GM23338 (cell line): ENCODE measurements at regions not wholly inside any gene's neighbourhood (a gene's known extent, or its start where the extent isn't known, plus 50 kb on each side); places are given as distances from the start of the nearest gene placed in this dataset.

ENCODE experiments used
- ATAC-seq: fragments of 200-7000 bp; cut with Tn5 transposase; 3 replicates; pipeline ENCODE4 v1.9.1; 2020
- DNase-seq: peaks from one replicate; pipeline ENCODE4 v3.0.0-alpha.2; 2015; ENCODE audit warnings: low spot score
- H2AFZ ChIP-seq: fragments of 200-600 bp; sonication (generic); 2 replicates; pipeline ENCODE4 v1.8.0; 2016; ENCODE audit warnings: antibody characterized with exemption, mild to moderate bottlenecking, moderate library complexity
- H3F3A ChIP-seq: fragments of 200-600 bp; sonication (generic); replicated peaks from 2 replicates; pipeline ENCODE4 v1.8.0; 2017; ENCODE audit warnings: antibody characterized with exemption, mixed run types, low read depth
- H3K27ac ChIP-seq: fragments of 200-600 bp; sonication (generic); 2 replicates; pipeline ENCODE4 v1.6.1; 2016; ENCODE audit warnings: low read depth
- H3K27me3 ChIP-seq: fragments of 200-600 bp; sonication (generic); 2 replicates; pipeline ENCODE4 v1.8.0; 2016; ENCODE audit warnings: mild to moderate bottlenecking, mixed run types, moderate library complexity; ENCODE audit not compliant: insufficient read depth
- H3K36me3 ChIP-seq: fragments of 200-600 bp; sonication (generic); 2 replicates; pipeline ENCODE4 v1.8.0; 2016; ENCODE audit warnings: mild to moderate bottlenecking; ENCODE audit not compliant: insufficient read depth
- H3K4me1 ChIP-seq: fragments of 200-600 bp; sonication (generic); 2 replicates; pipeline ENCODE4 v1.8.0; 2016; ENCODE audit warnings: mild to moderate bottlenecking, moderate library complexity; ENCODE audit not compliant: insufficient read depth
- H3K4me2 ChIP-seq: fragments of 200-600 bp; sonication (generic); 2 replicates; pipeline ENCODE4 v1.7.1; 2017; ENCODE audit warnings: mixed run types
- H3K4me3 ChIP-seq: fragments of 200-600 bp; sonication (generic); 2 replicates; pipeline ENCODE4 v1.6.1; 2016; ENCODE audit warnings: mixed run types
- H3K79me2 ChIP-seq: fragments of 200-600 bp; sonication (generic); replicated peaks from 2 replicates; pipeline ENCODE4 v1.8.0; 2017; ENCODE audit warnings: mild to moderate bottlenecking; ENCODE audit not compliant: insufficient read depth
- H3K9me2 ChIP-seq: fragments of 200-600 bp; sonication (generic); 2 replicates; pipeline ENCODE4 v1.8.0; 2017; ENCODE audit not compliant: insufficient read depth
- H4K20me1 ChIP-seq: fragments of 200-600 bp; sonication (generic); replicated peaks from 2 replicates; pipeline ENCODE4 v1.8.0; 2017; ENCODE audit warnings: mild to moderate bottlenecking; ENCODE audit not compliant: insufficient read depth
- H3K27ac Mint-ChIP-seq: 2 replicates; pipeline ENCODE4 v1.8.0; 2020; ENCODE audit warnings: inconsistent platforms, mild to moderate bottlenecking, moderate library complexity, mixed read lengths
- H3K27me3 Mint-ChIP-seq: 3 replicates; pipeline ENCODE4 v1.8.0; 2022; ENCODE audit warnings: low read depth, mild to moderate bottlenecking, moderate library complexity, mixed read lengths, inconsistent platforms; ENCODE audit not compliant: insufficient read depth, poor library complexity
- H3K36me3 Mint-ChIP-seq: 3 replicates; pipeline ENCODE4 v1.8.0; 2021; ENCODE audit warnings: low read depth, mild to moderate bottlenecking, inconsistent platforms, moderate library complexity, mixed read lengths
- H3K4me1 Mint-ChIP-seq: 3 replicates; pipeline ENCODE4 v1.8.0; 2020; ENCODE audit warnings: mild to moderate bottlenecking, inconsistent platforms, mixed read lengths
- H3K4me3 Mint-ChIP-seq: 3 replicates; pipeline ENCODE4 v1.8.0; 2021; ENCODE audit warnings: moderate library complexity, mild to moderate bottlenecking, inconsistent platforms, mixed read lengths
- H3K9me3 Mint-ChIP-seq: 3 replicates; pipeline ENCODE4 v1.8.0; 2020; ENCODE audit warnings: moderate library complexity, mild to moderate bottlenecking, inconsistent platforms, mixed read lengths
- CREB1 ChIP-seq: fragments of 250-450 bp; sonication (Bioruptor Pico); IDR thresholded peaks from 2 replicates; pipeline ENCODE4 v1.5.0; 2020; ENCODE audit warnings: low read depth, mild to moderate bottlenecking, moderate library complexity
- CTCF ChIP-seq, 2 experiments: fragments of 200-600 bp in 1 of 2; sonication (generic) in 1 of 2; conservative IDR thresholded peaks; 2 replicates each; pipeline versions ENCODE4 v1.5.1 to v1.6.1; 2016 to 2017; ENCODE audit warnings: antibody characterized with exemption in 2 of 2, low read depth in 2 of 2, mild to moderate bottlenecking in 2 of 2, moderate library complexity in 1 of 2
- ETS1 ChIP-seq: IDR thresholded peaks from 2 replicates; pipeline ENCODE4 v1.6.1; 2016; ENCODE audit warnings: antibody characterized with exemption
- EZH2 ChIP-seq: fragments of 200-600 bp; sonication (generic); IDR thresholded peaks from one replicate; pipeline ENCODE4 v1.8.0; 2017; ENCODE audit warnings: antibody characterized with exemption, mild to moderate bottlenecking, low read depth; ENCODE audit not compliant: unreplicated experiment
- EZH2phosphoT487 ChIP-seq: fragments of 200-600 bp; sonication (generic); IDR thresholded peaks from one replicate; pipeline ENCODE4 v1.8.1; 2018; ENCODE audit warnings: antibody characterized with exemption; ENCODE audit not compliant: unreplicated experiment
- JUNB ChIP-seq: IDR thresholded peaks from one replicate; pipeline ENCODE4 v1.6.1; 2016; ENCODE audit warnings: antibody characterized with exemption; ENCODE audit not compliant: unreplicated experiment
- NANOG ChIP-seq: IDR thresholded peaks from 2 replicates; pipeline ENCODE4 v1.6.1; 2016; ENCODE audit warnings: antibody characterized with exemption, borderline replicate concordance
- POLR2AphosphoS5 ChIP-seq: IDR thresholded peaks from 2 replicates; pipeline ENCODE4 v1.6.1; 2016; ENCODE audit warnings: antibody characterized with exemption, low read depth
- REST ChIP-seq: IDR thresholded peaks from one replicate; pipeline ENCODE4 v1.6.1; 2018; ENCODE audit warnings: antibody characterized with exemption; ENCODE audit not compliant: unreplicated experiment
- ZNF114 ChIP-seq: fragments of 250-450 bp; sonication (Bioruptor Pico); IDR thresholded peaks from 2 replicates; pipeline ENCODE4 v1.5.0; 2020; ENCODE audit warnings: mild to moderate bottlenecking, moderate library complexity
- ZNF331 ChIP-seq: fragments of 250-450 bp; sonication (Bioruptor Pico); IDR thresholded peaks from 2 replicates; pipeline ENCODE4 v1.5.0; 2020; ENCODE audit warnings: low read depth, mild to moderate bottlenecking, moderate library complexity
- ZNF462 ChIP-seq: fragments of 250-450 bp; sonication (Bioruptor Pico); IDR thresholded peaks from 2 replicates; pipeline ENCODE4 v1.5.0; 2020; ENCODE audit warnings: mild to moderate bottlenecking, moderate library complexity

GRCh38 chr16:62907562-62907961 lies 871.3 kb upstream of the CDH8 start (continued):
- TF ChIP-seq REST (no peak), JUNB (no peak), POLR2AphosphoS5 (no peak)

- Histone ChIP-seq H2AFZ (no peak overlapping the region), H4K20me1 (no peaks in the 10 kb centered on the region)
- TF ChIP-seq NANOG (no peak), CTCF (conservative IDR thresholded peaks at IDR 0.05; ENCODE audit: low read depth in 2 of 2) (no peak), ZNF462 (no peak), EZH2 (no peak), ZNF331 (CRISPR knock-in tag) (no peak), EZH2phosphoT487 (no peak), CREB1 (CRISPR knock-in tag) (no peak), ETS1 (no peak), ZNF114 (CRISPR knock-in tag) (no peak), JUNB (no peak)
Measured at GRCh38 chr16:62903961-62904502, 867.8 kb upstream of the CDH8 start.

More at GRCh38 chr16:62903961-62904502, 867.8 kb upstream of the CDH8 start:
- Histone ChIP-seq H3K27me3 (no peaks in the 10 kb centered on the region), H3K9me2 (no peaks in the 10 kb centered on the region), H3K4me2 (no peak overlapping the region), H3K27ac (no peak overlapping the region), H3K79me2 (no peaks in the 10 kb centered on the region), H3F3A (no peaks in the 10 kb centered on the region), H3K4me1 (no peaks in the 10 kb centered on the region), H3K4me3 (no peak overlapping the region), H3K36me3 (no peaks in the 10 kb centered on the region)
- peaks cover 5% of the 10 kb centered on the region for H3K27me3 Mint-ChIP-seq
- no peak overlapping the region for H3K27ac Mint-ChIP-seq
- ATAC-seq: no peak
- no peak overlapping the region for H3K4me3 Mint-ChIP-seq
- H3K9me3 Mint-ChIP-seq: no peaks in the 10 kb centered on the region; the same call in 2 of the 3 replicates
- no peaks in the 10 kb centered on the region for H3K36me3 Mint-ChIP-seq
- no peak for DNase-seq
- H3K4me1 Mint-ChIP-seq: no peaks in the 10 kb centered on the region
